HG03039 (cell line): ENCODE measurements at regions not wholly inside any gene's neighbourhood (a gene's known extent, or its start where the extent isn't known, plus 50 kb on each side); places are given as distances from the start of the nearest gene placed in this dataset.

Source experiments
- ATAC-seq: cut with Tn5 transposase; IDR thresholded peaks from one replicate; pipeline ENCODE4 v1.9.1; 2021; ENCODE audit warnings: mild to moderate bottlenecking, moderate library complexity; ENCODE audit not compliant: unreplicated experiment

DNA sequence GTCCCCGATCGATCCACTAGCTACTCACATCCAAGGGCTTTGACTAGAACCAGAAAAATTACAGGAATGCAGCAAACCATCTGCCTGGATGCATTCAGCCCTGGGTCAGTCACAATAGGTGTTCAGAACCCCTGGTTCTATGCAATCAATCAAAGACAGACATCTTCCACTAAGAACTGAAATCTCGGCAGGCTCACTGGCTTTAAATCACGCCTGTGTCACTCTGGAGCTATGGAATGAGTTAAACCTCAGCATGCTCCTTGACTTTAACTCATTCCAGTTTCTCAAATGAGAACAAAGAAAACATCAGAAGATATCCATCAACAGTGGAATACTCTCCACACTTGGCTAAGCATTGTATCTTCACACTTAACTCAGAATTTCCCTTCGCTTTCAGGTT, 68.1 kb upstream of the SPTBN1 start:
- no peak for ATAC-seq

DNA sequence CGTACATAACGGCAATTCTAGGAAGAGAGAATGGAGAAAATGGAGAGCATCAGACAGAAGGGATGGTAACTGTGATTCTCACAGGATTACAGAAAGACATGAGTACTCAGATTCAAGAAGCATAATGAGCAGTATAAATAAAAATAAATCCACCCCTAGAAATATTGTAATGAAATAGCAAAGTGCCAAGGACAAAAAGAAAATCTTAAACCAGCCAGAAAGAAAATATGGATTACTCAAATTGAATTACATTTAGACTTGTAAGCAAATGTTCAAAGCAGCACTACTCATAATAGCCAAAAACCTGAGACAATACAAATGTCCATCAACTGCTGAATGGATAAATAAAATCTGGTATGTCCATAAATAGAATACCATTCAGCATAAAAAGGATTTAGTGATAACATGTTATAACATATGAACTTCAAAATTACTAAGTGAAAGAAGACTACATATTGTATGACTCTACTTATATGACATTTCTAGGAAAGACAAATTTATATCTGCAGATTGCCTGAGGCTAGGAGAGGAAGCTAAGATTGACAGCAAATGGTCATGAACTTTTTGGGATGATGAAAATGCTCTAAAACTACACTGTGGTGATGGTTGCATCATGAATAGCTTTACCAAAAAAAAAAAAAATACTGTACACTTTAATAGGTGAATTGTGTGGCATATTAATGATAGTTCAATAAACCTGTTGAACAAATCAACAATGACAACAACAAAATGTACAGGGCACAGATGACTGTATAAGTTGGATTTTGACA, 63.4 kb upstream of the SPTBN1 start:
- ATAC-seq: no peak

DNA sequence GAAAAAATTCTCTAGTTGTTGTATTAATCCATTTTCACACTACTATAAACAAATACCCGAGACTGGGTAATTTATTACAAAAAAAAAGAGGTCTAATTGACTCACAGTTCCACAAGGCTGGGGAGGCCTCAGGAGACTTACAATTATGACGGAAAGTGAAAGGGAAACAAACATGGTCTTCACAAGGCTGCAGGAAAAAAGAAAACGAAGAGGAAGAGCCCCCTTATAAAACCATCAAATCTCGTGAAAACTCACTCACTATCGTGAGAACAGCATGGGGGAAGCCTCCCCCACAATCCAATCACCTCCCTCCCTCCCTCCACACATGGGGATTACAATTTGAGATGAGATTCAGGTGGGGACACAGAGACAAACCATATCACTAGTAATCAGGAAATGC, 61.7 kb upstream of the SPTBN1 start:
- peak; percentile 83 for ATAC-seq

- ATAC-seq: no peak
These were observed 60.0 kb upstream of the SPTBN1 start for GRCh38 chr2:54396107-54396506.

DNA sequence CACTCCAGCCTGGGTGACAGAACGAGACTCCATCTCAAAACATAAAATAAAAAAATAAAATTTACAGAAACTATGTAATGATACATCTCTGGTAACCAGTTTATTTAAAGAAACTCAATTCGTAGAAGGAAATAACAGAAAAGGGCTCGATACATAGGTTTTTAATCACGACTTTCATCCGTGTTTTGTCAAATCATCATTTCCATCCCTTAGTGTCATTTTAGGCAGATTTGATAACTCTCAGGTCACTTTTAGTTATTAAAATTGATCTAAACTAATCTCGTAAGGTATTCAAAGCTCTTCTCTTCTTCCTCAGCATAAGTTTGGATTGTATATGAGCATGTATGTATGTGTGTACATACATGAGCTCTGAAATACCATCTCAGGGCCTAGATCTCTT, 59.3 kb upstream of the SPTBN1 start:
- ATAC-seq: no peak

- ATAC-seq: no peak
These were observed 58.7 kb upstream of the SPTBN1 start for GRCh38 chr2:54397426-54397825.

- no peak for ATAC-seq
These were observed 54.6 kb upstream of the SPTBN1 start for GRCh38 chr2:54401554-54401953.

GRCh38 chr2:54402350-54402749, 53.8 kb upstream of the SPTBN1 start:
- no peak for ATAC-seq

DNA sequence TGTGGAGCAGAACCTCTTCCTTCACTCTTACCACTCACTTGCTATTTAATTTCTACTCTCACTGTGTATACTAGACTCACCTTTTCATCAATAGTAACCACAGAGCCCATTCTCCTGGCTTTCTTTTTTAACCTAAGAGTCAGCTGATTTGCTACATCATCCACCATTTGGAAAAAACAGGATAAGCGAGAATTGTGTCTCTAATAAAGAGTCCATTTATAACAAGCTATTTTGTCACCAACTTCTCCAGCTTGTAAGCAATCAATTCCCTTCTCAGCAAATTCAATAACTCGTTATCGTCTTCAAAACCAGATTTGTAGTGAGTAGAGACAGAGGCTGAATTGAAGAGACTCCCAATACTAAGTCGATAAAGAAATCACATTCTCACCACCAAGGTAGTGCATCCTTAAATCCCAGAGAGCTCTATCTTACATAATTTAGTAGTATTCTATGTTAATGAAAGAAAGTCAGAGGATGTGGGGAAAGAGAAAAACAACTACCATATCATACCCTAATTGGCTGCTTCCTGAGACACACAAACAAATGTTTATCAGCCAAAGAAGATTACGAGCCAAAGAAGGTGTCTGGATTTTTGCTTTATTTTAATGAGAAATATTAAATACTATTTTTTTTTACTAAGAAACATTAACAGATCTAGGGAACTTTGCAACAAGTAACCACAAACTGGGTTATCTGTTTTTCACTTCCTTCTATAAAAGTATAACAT, 52.5 kb upstream of the SPTBN1 start:
- no peak for ATAC-seq

DNA sequence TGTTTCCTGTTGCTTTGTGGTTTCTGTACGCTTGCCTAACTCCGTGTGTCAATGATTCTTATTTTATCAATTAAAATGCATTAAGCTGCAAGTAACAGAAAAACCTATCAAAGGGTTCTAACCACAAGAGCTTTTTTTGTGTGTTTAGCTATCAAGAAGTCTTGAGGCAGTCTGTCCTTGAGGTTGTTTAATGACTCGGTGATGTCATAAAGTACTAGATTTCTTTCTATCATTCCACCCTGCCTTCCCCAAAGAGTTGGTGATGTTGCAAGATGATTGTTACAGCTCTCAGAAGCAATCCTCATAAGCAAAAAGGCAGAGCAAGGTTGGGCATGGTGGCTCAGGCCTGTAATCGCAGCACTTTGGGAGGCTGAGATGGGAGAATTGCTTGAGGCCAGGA, 51.9 kb upstream of the SPTBN1 start:
- ATAC-seq: no peak

- no peak for ATAC-seq
These were observed 50.1 kb upstream of the SPTBN1 start for GRCh38 chr2:54406031-54406430.
